ENCODE measurements at regions not wholly inside any gene's neighbourhood (a gene's known extent, or its start where the extent isn't known, plus 50 kb on each side); places are given as distances from the start of the nearest gene placed in this dataset.

- H3K36me3 Mint-ChIP-seq: no peaks in the 10 kb centered on the region
- peaks cover 2 to 13% of the 10 kb centered on the region in 2 donors for H3K27me3 Mint-ChIP-seq
- Histone ChIP-seq H3K27ac (ENCODE audit: low read depth, low read length) (no peak overlapping the region), H3K9me3 (ENCODE audit: low read length) (no peaks in the 10 kb centered on the region), H3K4me1 (ENCODE audit: insufficient read depth, low read length) (no peaks in the 10 kb centered on the region), H3K4me3 (ENCODE audit: low read length) (no peak overlapping the region), H3K36me3 (ENCODE audit: insufficient read depth, low read length) (no peaks in the 10 kb centered on the region), H3K27me3 (ENCODE audit: insufficient read depth, low read length, poor library complexity, severe bottlenecking) (no peaks in the 10 kb centered on the region)
- no peaks in the 10 kb centered on the region for H3K4me1 Mint-ChIP-seq
- POLR2A ChIA-PET: no interaction called here
- no peaks in the 10 kb centered on the region for H3K9me3 Mint-ChIP-seq
- CTCF ChIA-PET: no interaction called here
- DNase-seq: no peak
- no peak overlapping the region for H3K27ac Mint-ChIP-seq
- no peak overlapping the region for H3K4me3 Mint-ChIP-seq
Observed at GRCh38 chr15:66897416-66897815, 168.0 kb upstream of the SMAD3 start.

- no peaks in the 10 kb centered on the region for H3K36me3 ChIP-seq (ENCODE audit: insufficient read depth, low read length)
- Mint-ChIP-seq H3K4me3 (no peak overlapping the region), H3K4me1 (no peaks in the 10 kb centered on the region), H3K27me3 (peaks cover 2 to 11% of the 10 kb centered on the region in 2 donors), H3K27ac (no peak overlapping the region), H3K36me3 (no peaks in the 10 kb centered on the region), H3K9me3 (no peaks in the 10 kb centered on the region)
- H3K4me3 ChIP-seq (ENCODE audit: low read length): no peak overlapping the region
- DNase-seq: no peak
- POLR2A ChIA-PET: no interaction called here
- H3K27ac ChIP-seq (ENCODE audit: low read depth, low read length): no peak overlapping the region
- CTCF ChIA-PET: no interaction called here
- H3K9me3 ChIP-seq (ENCODE audit: low read length): no peaks in the 10 kb centered on the region
- no peaks in the 10 kb centered on the region for H3K27me3 ChIP-seq (ENCODE audit: insufficient read depth, low read length, poor library complexity, severe bottlenecking)
- no peaks in the 10 kb centered on the region for H3K4me1 ChIP-seq (ENCODE audit: insufficient read depth, low read length)
Observed at GRCh38 chr15:66897971-66898370, 167.4 kb upstream of the SMAD3 start.

- Histone ChIP-seq H3K27ac (ENCODE audit: low read depth, low read length) (no peak overlapping the region), H3K4me3 (ENCODE audit: low read length) (no peak overlapping the region), H3K4me1 (ENCODE audit: insufficient read depth, low read length) (no peaks in the 10 kb centered on the region), H3K27me3 (ENCODE audit: insufficient read depth, low read length, poor library complexity, severe bottlenecking) (no peaks in the 10 kb centered on the region), H3K9me3 (ENCODE audit: low read length) (no peaks in the 10 kb centered on the region), H3K36me3 (ENCODE audit: insufficient read depth, low read length) (no peaks in the 10 kb centered on the region)
- CTCF ChIA-PET: interaction anchor here (1.3 kb wide), 1 partner anchor 10 kb away, joined by 3 read pairs; no protein-coding TSS in a partner anchor
- Mint-ChIP-seq H3K4me3 (no peak overlapping the region), H3K27ac (no peak overlapping the region), H3K4me1 (peaks cover 0 to 2% (median 2%) of the 10 kb centered on the region in 3 donors), H3K36me3 (peaks cover 0 to under 1% (median 0%) of the 10 kb centered on the region in 3 donors), H3K9me3 (no peaks in the 10 kb centered on the region), H3K27me3 (peaks cover 2 to 8% of the 10 kb centered on the region in 2 donors)
- no peak for DNase-seq
- POLR2A ChIA-PET: no interaction called here
Observed at GRCh38 chr15:66898656-66899386, 166.6 kb upstream of the SMAD3 start.

- Mint-ChIP-seq H3K36me3 (peaks cover 0 to 1% (median 0%) of the 10 kb centered on the region in 3 donors), H3K9me3 (no peaks in the 10 kb centered on the region), H3K4me1 (peaks cover 0 to 4% (median 3%) of the 10 kb centered on the region in 3 donors), H3K27me3 (peaks cover 0 to 2% of the 10 kb centered on the region in 2 donors), H3K4me3 (no peak overlapping the region), H3K27ac (no peak overlapping the region)
- ChIA-PET POLR2A (no interaction called here), CTCF (interaction anchor here (1.3 kb wide), 1 partner anchor 9 kb away, joined by 3 read pairs; no protein-coding TSS in a partner anchor)
- Histone ChIP-seq H3K4me3 (ENCODE audit: low read length) (no peak overlapping the region), H3K4me1 (ENCODE audit: insufficient read depth, low read length) (no peaks in the 10 kb centered on the region), H3K36me3 (ENCODE audit: insufficient read depth, low read length) (no peaks in the 10 kb centered on the region), H3K27me3 (ENCODE audit: insufficient read depth, low read length, poor library complexity, severe bottlenecking) (no peaks in the 10 kb centered on the region), H3K9me3 (ENCODE audit: low read length) (no peaks in the 10 kb centered on the region), H3K27ac (ENCODE audit: low read depth, low read length) (no peak overlapping the region)
- no peak for DNase-seq
Observed at GRCh38 chr15:66899555-66900350, 165.6 kb upstream of the SMAD3 start.

GRCh38 chr15:66900586-66901310 lies 164.7 kb upstream of the SMAD3 start:
- Mint-ChIP-seq H3K4me3 (no peak overlapping the region), H3K4me1 (peaks cover 0 to 4% (median 3%) of the 10 kb centered on the region in 3 donors), H3K36me3 (peaks cover 0 to 1% (median 0%) of the 10 kb centered on the region in 3 donors), H3K27ac (no peak overlapping the region), H3K27me3 (peaks cover 6 to 8% of the 10 kb centered on the region in 2 donors), H3K9me3 (no peaks in the 10 kb centered on the region)
- ChIA-PET POLR2A (no interaction called here), CTCF (interaction anchor here (1.3 kb wide), 1 partner anchor 8 kb away, joined by 3 read pairs; no protein-coding TSS in a partner anchor)
- DNase-seq: no peak
- Histone ChIP-seq H3K36me3 (ENCODE audit: insufficient read depth, low read length) (no peaks in the 10 kb centered on the region), H3K9me3 (ENCODE audit: low read length) (no peaks in the 10 kb centered on the region), H3K27ac (ENCODE audit: low read depth, low read length) (no peak overlapping the region), H3K27me3 (ENCODE audit: insufficient read depth, low read length, poor library complexity, severe bottlenecking) (no peaks in the 10 kb centered on the region), H3K4me1 (ENCODE audit: insufficient read depth, low read length) (no peaks in the 10 kb centered on the region), H3K4me3 (ENCODE audit: low read length) (no peak overlapping the region)

- POLR2A ChIA-PET: no interaction called here
Observed at GRCh38 chr15:66901336-66902100, 163.9 kb upstream of the SMAD3 start.

GRCh38 chr15:66905185-66905584 lies 160.2 kb upstream of the SMAD3 start:
- Mint-ChIP-seq H3K36me3 (peaks cover 0 to 1% (median 0%) of the 10 kb centered on the region in 3 donors), H3K27ac (peak overlapping the region in 1 of 8 donors; percentile 2), H3K9me3 (peaks cover 0 to 3% (median 0%) of the 10 kb centered on the region in 5 donors), H3K4me1 (peaks cover 0 to 4% (median 3%) of the 10 kb centered on the region in 3 donors), H3K27me3 (peaks cover 7 to 20% of the 10 kb centered on the region in 2 donors), H3K4me3 (no peak overlapping the region)
- no peaks in the 10 kb centered on the region for H3K9me3 ChIP-seq (ENCODE audit: low read length)
- no peak overlapping the region for H3K27ac ChIP-seq (ENCODE audit: low read depth, low read length)
- ChIA-PET POLR2A (no interaction called here), CTCF (no interaction called here)
- H3K36me3 ChIP-seq (ENCODE audit: insufficient read depth, low read length): no peaks in the 10 kb centered on the region
- H3K4me3 ChIP-seq (ENCODE audit: low read length): no peak overlapping the region
- H3K4me1 ChIP-seq (ENCODE audit: insufficient read depth, low read length): no peaks in the 10 kb centered on the region
- no peaks in the 10 kb centered on the region for H3K27me3 ChIP-seq (ENCODE audit: insufficient read depth, low read length, poor library complexity, severe bottlenecking)
- DNase-seq: no peak

More at GRCh38 chr15:66901336-66902100, 163.9 kb upstream of the SMAD3 start:
- H3K27me3 ChIP-seq (ENCODE audit: insufficient read depth, low read length, poor library complexity, severe bottlenecking): no peaks in the 10 kb centered on the region
- H3K27ac Mint-ChIP-seq: no peak overlapping the region
- H3K36me3 ChIP-seq (ENCODE audit: insufficient read depth, low read length): no peaks in the 10 kb centered on the region
- peaks cover 0 to 1% (median 0%) of the 10 kb centered on the region in 3 donors for H3K36me3 Mint-ChIP-seq
- CTCF ChIA-PET: interaction anchor here (0.7 kb wide), 1 partner anchor 32 kb away, joined by 3 read pairs; no protein-coding TSS in a partner anchor
- H3K4me3 Mint-ChIP-seq: no peak overlapping the region
- H3K4me1 Mint-ChIP-seq: peaks cover 0 to 4% (median 3%) of the 10 kb centered on the region in 3 donors
- peaks cover 9 to 12% of the 10 kb centered on the region in 2 donors for H3K27me3 Mint-ChIP-seq
- no peaks in the 10 kb centered on the region for H3K4me1 ChIP-seq (ENCODE audit: insufficient read depth, low read length)
- no peak overlapping the region for H3K27ac ChIP-seq (ENCODE audit: low read depth, low read length)
- no peaks in the 10 kb centered on the region for H3K9me3 ChIP-seq (ENCODE audit: low read length)
- no peak overlapping the region for H3K4me3 ChIP-seq (ENCODE audit: low read length)
- peaks cover 0 to 3% (median 0%) of the 10 kb centered on the region in 5 donors for H3K9me3 Mint-ChIP-seq
- no peak for DNase-seq
